Ovary (tissue), 3 donors: ENCODE measurements at regions not wholly inside any gene's neighbourhood (a gene's known extent, or its start where the extent isn't known, plus 50 kb on each side); places are given as distances from the start of the nearest gene placed in this dataset.

Source experiments
- EP300 ChIP-seq: sonication (generic); formaldehyde crosslinking; IDR thresholded peaks from one replicate; pipeline ENCODE4 v1.6.1; 2017; ENCODE audit warnings: antibody characterized with exemption
- POLR2A ChIP-seq: fragments of 450-650 bp; IDR thresholded peaks from one replicate; pipeline ENCODE4 v1.6.1; 2017; ENCODE audit warnings: antibody characterized with exemption, mild to moderate bottlenecking, moderate library complexity
- TF ChIP-seq, protein P1 (sequence below), 3 donors: fragments of 450-650 bp in 2 of 3; fragments of 200-600 bp in 1 of 3; IDR thresholded peaks; one replicate each; pipeline versions ENCODE4 v1.5.1 to v1.8.0; 2016 to 2022; ENCODE audit warnings: antibody characterized with exemption in 3 of 3, mild to moderate bottlenecking in 1 of 3
- donor health status: DM: no; HTN: no; CAD: no.

DNA sequence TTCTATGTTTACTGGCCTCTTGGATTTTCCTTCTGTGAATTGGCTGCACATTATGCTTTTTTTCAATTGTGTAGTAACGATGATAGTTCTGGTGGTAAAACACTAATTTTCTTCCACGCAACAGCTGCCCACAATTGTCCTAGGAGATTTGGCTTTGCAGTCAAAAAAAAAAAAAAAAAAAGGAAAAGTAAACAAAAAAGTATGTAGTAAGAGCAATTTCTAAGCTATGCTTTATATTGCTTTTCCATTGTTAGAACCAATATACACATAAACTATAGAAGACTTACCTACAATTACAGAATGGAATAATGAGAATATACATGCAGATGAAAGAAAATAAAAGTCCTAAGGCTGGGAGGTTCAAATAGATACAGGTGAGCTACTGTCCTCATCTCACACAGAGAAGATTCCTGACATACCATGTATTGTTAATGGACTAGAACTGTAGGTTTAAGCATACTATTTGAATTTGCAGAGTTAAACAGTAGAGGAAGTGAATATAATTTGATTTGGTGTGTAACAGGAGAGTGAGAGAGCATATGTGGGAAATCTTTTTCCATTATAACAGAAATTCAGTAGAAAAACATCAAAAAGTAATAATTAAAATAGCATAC lies 976.2 kb downstream of the RAB28 start:
- TF ChIP-seq, protein P1, sequence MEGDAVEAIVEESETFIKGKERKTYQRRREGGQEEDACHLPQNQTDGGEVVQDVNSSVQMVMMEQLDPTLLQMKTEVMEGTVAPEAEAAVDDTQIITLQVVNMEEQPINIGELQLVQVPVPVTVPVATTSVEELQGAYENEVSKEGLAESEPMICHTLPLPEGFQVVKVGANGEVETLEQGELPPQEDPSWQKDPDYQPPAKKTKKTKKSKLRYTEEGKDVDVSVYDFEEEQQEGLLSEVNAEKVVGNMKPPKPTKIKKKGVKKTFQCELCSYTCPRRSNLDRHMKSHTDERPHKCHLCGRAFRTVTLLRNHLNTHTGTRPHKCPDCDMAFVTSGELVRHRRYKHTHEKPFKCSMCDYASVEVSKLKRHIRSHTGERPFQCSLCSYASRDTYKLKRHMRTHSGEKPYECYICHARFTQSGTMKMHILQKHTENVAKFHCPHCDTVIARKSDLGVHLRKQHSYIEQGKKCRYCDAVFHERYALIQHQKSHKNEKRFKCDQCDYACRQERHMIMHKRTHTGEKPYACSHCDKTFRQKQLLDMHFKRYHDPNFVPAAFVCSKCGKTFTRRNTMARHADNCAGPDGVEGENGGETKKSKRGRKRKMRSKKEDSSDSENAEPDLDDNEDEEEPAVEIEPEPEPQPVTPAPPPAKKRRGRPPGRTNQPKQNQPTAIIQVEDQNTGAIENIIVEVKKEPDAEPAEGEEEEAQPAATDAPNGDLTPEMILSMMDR (IDR thresholded peaks at IDR 0.05) = no peak
- no peak for TF ChIP-seq EP300
- TF ChIP-seq POLR2A = no peak
